Bronchial epithelial cell (primary cell): ENCODE measurements at regions not wholly inside any gene's neighbourhood (a gene's known extent, or its start where the extent isn't known, plus 50 kb on each side); places are given as distances from the start of the nearest gene placed in this dataset.

ENCODE experiments used
- DNase-seq: peaks from one replicate; pipeline ENCODE4 v3.0.0-alpha.2; 2010; ENCODE audit warnings: low read depth
- FAIRE-seq: peaks from 2 replicates; lab custom pipeline; 2011; peaks lifted over from hg19 to GRCh38; lab: Jason Lieb, UNC
- H3K27me3 ChIP-seq: 2 replicates; pipeline ENCODE4 v1.5.1; 2011; ENCODE audit warnings: low read length; ENCODE audit not compliant: control insufficient read depth, insufficient read depth
- H3K36me3 ChIP-seq: 2 replicates; pipeline ENCODE4 v1.5.1; 2011; ENCODE audit warnings: low read length; ENCODE audit not compliant: control insufficient read depth, insufficient read depth
- H3K4me3 ChIP-seq: 2 replicates; pipeline ENCODE4 v1.5.1; 2011; ENCODE audit warnings: mild to moderate bottlenecking, low read depth, low read length, control low read depth
- CTCF ChIP-seq: IDR thresholded peaks from 2 replicates; pipeline ENCODE4 v1.5.1; 2011; ENCODE audit warnings: mild to moderate bottlenecking, moderate library complexity, low read length, control low read depth, inconsistent platforms; ENCODE audit not compliant: insufficient read depth, severe bottlenecking

- DNase-seq (no peak), FAIRE-seq (no peak)
- no peaks in the 10 kb centered on the region for H3K36me3 ChIP-seq
- no peak for TF ChIP-seq CTCF
- no peak overlapping the region for H3K4me3 ChIP-seq
- H3K27me3 ChIP-seq, result no peaks in the 10 kb centered on the region
Observed at GRCh38 chr10:118977835-118978234, 51.7 kb upstream of the NANOS1 start.

GRCh38 chr10:118978316-118978997 is 51.1 kb upstream of the NANOS1 start:
- FAIRE-seq (no peak), DNase-seq (no peak)
- no peak for TF ChIP-seq CTCF
- H3K27me3 ChIP-seq, result no peaks in the 10 kb centered on the region
- H3K4me3 ChIP-seq, result no peak overlapping the region
- no peaks in the 10 kb centered on the region for H3K36me3 ChIP-seq

- Histone ChIP-seq H3K4me3 (no peak overlapping the region), H3K36me3 (no peaks in the 10 kb centered on the region), H3K27me3 (no peaks in the 10 kb centered on the region)
- no peak for TF ChIP-seq CTCF
- DNase-seq (no peak), FAIRE-seq (no peak)
Observed at GRCh38 chr10:118978998-118979350, 50.5 kb upstream of the NANOS1 start.

GRCh38 chr10:118979661-118980060 is 49.9 kb upstream of the NANOS1 start:
- Histone ChIP-seq H3K4me3 (no peak overlapping the region), H3K27me3 (no peaks in the 10 kb centered on the region), H3K36me3 (no peaks in the 10 kb centered on the region)
- DNase-seq, result no peak
- no peak for TF ChIP-seq CTCF
- FAIRE-seq, result no peak
